ENCODE measurements at regions not wholly inside any gene's neighbourhood (a gene's known extent, or its start where the extent isn't known, plus 50 kb on each side); places are given as distances from the start of the nearest gene placed in this dataset.
"Not testable (repeated sequence)": the region's sequence is repeated elsewhere in the genome, so short reads cannot be mapped to it uniquely, and the experiment has no call there.

DNA sequence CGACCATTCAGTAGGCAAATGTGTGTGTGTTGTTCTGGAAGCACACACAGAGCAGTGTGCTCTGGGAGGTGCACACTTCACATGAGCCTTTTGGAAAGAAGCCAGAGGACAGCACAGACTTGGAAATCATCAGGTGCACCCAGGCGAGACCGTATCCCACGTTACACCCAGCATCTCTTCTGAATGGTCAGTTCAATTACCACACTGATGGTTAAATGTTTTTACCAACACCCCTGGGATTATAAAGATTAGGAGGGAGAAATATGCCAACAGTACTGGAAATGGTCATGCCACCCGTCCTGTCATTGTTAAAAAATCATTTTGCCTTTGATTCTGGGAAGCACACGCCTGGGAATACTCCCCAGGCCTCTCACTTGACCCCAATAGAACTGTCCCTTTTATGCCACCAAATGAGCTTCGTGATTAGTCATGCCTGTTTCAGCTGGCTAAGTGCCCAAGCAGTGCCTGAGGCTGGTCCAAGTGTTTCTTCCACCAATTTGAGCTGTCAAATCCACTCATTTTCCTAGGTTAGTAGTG lies 183.7 kb downstream of the NRP2 start:
- H3K27ac ChIP-seq = no peak overlapping the region

GRCh38 chr2:205865056-205865455 lies 182.8 kb downstream of the NRP2 start:
- H3K27ac ChIP-seq = no peak overlapping the region
- no peak for TF ChIP-seq ZFX (IDR thresholded peaks at IDR 0.05; ENCODE audit: borderline replicate concordance)
- TF ChIP-seq, protein P1, sequence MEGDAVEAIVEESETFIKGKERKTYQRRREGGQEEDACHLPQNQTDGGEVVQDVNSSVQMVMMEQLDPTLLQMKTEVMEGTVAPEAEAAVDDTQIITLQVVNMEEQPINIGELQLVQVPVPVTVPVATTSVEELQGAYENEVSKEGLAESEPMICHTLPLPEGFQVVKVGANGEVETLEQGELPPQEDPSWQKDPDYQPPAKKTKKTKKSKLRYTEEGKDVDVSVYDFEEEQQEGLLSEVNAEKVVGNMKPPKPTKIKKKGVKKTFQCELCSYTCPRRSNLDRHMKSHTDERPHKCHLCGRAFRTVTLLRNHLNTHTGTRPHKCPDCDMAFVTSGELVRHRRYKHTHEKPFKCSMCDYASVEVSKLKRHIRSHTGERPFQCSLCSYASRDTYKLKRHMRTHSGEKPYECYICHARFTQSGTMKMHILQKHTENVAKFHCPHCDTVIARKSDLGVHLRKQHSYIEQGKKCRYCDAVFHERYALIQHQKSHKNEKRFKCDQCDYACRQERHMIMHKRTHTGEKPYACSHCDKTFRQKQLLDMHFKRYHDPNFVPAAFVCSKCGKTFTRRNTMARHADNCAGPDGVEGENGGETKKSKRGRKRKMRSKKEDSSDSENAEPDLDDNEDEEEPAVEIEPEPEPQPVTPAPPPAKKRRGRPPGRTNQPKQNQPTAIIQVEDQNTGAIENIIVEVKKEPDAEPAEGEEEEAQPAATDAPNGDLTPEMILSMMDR (IDR thresholded peaks at IDR 0.05) = no peak

More for the DNA sequence above, 183.7 kb downstream of the NRP2 start:
- TF ChIP-seq, protein P1 (IDR thresholded peaks at IDR 0.05) = no peak
- no peak for TF ChIP-seq ZFX (IDR thresholded peaks at IDR 0.05; ENCODE audit: borderline replicate concordance)

GRCh38 chr2:205864491-205864890 lies 182.2 kb downstream of the NRP2 start:
- no peak overlapping the region for H3K27ac ChIP-seq
- TF ChIP-seq ZFX (IDR thresholded peaks at IDR 0.05; ENCODE audit: borderline replicate concordance) = no peak
- TF ChIP-seq, protein P1 (IDR thresholded peaks at IDR 0.05) = no peak

DNA sequence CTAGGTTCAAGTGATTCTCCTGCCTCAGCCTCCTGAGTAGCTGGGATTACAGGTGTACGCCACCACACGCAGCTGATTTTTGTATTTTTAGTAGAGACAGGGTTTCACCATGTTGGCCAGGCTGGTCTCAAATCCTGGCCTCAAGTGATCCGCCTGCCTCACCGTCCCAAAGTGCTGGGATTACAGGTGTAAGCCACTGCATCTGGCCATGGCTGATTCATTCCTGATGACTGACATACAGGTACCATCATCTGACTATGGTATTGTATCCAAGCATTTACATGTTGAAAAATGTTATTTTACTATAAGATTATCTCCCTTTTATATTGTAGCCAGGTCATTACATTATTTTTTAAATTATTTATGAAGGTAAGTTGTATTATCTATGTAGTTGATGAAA lies 180.5 kb downstream of the NRP2 start:
- not testable (repeated sequence) for H3K27ac ChIP-seq

DNA sequence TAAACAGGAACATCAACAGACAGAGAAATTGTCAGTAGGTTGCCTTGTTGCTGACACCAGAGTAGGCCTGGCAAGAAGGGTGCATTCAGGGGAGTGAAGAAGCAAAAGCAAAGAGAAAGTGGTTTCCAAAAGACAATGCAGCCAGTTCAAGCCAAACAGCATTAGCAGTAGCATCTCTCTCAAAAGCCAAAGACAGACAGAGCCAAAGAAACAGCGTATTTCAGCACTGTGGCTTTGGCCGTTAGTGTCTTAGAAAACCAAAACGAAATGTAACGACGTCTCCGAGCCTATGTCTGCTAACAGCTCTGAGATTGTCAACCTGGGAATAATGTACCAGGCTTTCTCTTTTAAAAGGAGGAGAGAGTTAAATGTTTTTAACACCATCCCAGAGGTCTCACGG lies 178.6 kb downstream of the NRP2 start:
- H3K27ac ChIP-seq = no peak overlapping the region
- TF ChIP-seq, protein P1 (IDR thresholded peaks at IDR 0.05) = no peak
- no peak for TF ChIP-seq ZFX (IDR thresholded peaks at IDR 0.05; ENCODE audit: borderline replicate concordance)

DNA sequence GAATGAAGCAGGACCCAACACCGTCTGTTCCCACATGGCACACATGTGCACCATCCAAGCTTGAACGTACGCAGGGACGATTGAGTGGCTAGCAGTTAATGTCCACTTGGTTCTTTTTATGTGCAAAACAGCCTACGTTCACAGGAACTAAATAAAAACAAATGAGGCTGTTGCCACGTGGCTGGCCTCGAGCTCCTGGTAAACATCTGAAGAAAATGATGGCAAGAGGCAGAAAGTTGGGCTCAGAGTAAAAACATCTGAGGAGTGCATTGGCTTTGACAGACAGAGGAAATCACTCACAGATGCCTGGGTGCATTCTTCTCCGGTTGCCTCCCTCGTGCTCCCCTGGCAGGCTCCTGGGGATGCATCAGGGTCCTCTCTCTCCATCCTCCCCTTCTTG lies 177.9 kb downstream of the NRP2 start:
- no peak overlapping the region for H3K27ac ChIP-seq
- TF ChIP-seq ZFX (IDR thresholded peaks at IDR 0.05; ENCODE audit: borderline replicate concordance) = no peak
- TF ChIP-seq, protein P1 (IDR thresholded peaks at IDR 0.05) = no peak

GRCh38 chr2:205858881-205859441 lies 176.7 kb downstream of the NRP2 start:
- no peak for TF ChIP-seq ZFX (IDR thresholded peaks at IDR 0.05; ENCODE audit: borderline replicate concordance)
- TF ChIP-seq, protein P1 (IDR thresholded peaks at IDR 0.05) = no peak
- no peak overlapping the region for H3K27ac ChIP-seq

DNA sequence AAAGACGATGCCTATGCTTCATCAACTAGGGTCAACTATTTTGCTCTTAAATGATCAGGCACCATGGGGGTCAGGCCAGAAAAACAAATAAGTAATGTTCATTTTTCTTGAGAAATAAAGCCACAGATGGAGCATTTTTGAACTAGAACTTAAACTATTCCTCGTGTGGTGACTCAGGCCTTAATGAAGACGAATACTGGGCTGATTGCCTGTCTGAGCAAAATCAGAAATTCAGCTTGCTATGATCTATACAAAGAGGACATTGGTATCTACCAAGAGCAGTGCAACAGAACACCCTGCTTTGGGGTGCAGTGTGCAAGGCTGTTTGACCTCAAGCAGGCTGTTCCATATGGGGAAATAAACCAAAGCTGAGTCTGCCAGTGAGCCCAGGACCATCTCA lies 176.0 kb downstream of the NRP2 start:
- no peak overlapping the region for H3K27ac ChIP-seq
- no peak for TF ChIP-seq ZFX (IDR thresholded peaks at IDR 0.05; ENCODE audit: borderline replicate concordance)
- TF ChIP-seq, protein P1 (IDR thresholded peaks at IDR 0.05) = no peak

Data from 22Rv1 (cell line).